ENCODE measurements at regions not wholly inside any gene's neighbourhood (a gene's known extent, or its start where the extent isn't known, plus 50 kb on each side); places are given as distances from the start of the nearest gene placed in this dataset.

DNA sequence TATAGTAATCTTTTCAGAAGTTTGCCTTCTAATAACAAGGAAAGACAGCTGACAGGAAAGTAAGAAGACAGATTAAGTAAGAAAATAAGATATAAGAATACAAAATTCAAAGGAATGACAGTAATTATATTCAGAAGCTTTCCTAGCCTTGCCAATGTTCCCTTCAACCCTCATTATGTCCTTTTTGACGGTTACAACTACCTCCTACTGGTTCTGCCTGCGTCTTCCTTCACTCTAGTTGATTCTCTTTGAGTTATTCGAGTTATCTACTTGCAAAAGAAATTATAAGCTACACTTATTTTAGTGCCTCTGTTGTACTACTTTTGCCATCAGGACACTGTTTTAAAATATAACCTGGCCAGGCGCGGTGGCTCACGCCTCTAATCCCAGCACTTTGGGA lies 218.9 kb upstream of the GYPC start:
- no peak overlapping the region for H3K4me3 ChIP-seq
- H3K36me3 ChIP-seq, result no peaks in the 10 kb centered on the region
- H3K27me3 ChIP-seq, result no peaks in the 10 kb centered on the region
- no peaks in the 10 kb centered on the region for H3K9me3 ChIP-seq
- no peak for DNase-seq

GRCh38 chr2:126444512-126444911 lies 211.4 kb upstream of the GYPC start:
- no peak overlapping the region for H3K4me3 ChIP-seq
- no peaks in the 10 kb centered on the region for H3K9me3 ChIP-seq
- H3K27me3 ChIP-seq, result no peaks in the 10 kb centered on the region

DNA sequence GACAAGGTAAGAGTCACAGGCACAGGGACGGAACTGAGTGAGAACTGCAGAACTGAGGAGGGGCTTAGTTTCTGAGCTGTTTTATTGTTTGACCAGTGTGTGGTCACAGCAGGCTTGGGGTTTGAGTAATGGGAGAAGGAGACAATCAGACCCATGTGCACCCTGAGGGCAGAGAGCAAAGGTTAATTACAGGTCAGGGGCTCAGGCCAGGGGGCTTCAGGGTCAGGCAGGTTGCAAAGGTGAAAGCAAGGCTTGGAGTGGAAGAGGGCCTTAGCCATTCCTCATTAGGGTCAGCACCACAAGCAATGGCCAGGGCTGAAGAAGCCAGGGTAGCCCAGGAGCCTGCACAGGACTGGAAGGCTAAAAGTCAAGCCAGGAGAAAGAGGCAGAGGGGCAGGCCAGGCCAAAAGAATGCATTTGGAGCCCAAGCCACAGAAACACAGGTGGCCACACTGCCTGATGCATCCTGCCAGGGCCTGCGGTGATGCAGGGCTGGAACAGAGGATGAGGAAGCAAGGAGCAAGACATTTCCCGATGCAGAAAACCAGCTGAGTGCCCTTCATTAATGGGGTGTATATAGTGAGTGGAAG lies 209.8 kb upstream of the GYPC start:
- DNase-seq, result no peak
- Histone ChIP-seq H3K36me3 (no peaks in the 10 kb centered on the region), H3K9me3 (no peaks in the 10 kb centered on the region), H3K4me3 (no peak overlapping the region), H3K27me3 (no peaks in the 10 kb centered on the region)

More at GRCh38 chr2:126444512-126444911, 211.4 kb upstream of the GYPC start:
- H3K36me3 ChIP-seq, result no peaks in the 10 kb centered on the region
- DNase-seq, result peak; percentile 26

DNA sequence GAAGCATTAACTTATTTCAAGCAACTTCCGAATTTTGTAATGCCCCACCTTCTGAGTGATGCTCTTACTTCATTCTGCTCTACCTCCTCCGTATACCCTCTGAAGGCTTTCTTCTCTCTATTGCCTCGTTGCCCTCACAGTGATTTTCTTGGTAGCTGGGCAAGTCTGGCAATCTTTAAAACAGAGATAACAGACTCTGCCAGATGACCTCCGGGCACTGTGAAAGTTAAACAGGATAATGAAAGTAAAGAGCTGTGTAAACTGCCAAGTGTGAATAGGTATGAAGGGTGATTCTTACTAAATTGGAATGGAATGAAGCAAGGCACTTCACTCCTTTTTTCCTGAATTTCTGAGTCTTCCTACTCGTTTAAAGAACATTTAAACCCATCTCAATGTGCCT lies 207.3 kb upstream of the GYPC start:
- DNase-seq, result no peak
- no peaks in the 10 kb centered on the region for H3K36me3 ChIP-seq

DNA sequence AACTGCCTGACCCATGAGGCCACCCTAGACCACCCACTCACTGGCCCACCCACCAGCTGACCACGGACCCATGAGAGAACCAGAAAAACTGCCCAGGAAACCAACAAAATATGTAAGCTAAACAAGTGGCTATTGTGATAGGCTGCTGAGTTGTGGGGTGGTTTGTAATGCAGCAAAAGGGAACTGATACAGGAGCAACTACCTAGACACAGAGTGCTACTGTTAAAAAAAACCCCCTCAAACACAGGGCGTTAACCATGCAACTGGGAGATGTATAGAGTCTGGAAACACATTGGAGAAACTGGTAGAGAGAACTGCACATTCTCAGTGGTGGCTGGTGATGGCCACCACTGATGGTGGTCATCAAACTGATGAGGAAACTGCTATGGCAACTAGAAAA lies 206.3 kb upstream of the GYPC start:
- Histone ChIP-seq H3K36me3 (no peaks in the 10 kb centered on the region), H3K4me3 (no peak overlapping the region), H3K27me3 (no peaks in the 10 kb centered on the region), H3K9me3 (no peaks in the 10 kb centered on the region)
- no peak for DNase-seq

More for the DNA sequence above, 207.3 kb upstream of the GYPC start:
- no peaks in the 10 kb centered on the region for H3K9me3 ChIP-seq
- H3K27me3 ChIP-seq, result no peaks in the 10 kb centered on the region
- H3K4me3 ChIP-seq, result 0 out of 2 replicates have a peak overlapping the region, but pooled peaks have one; percentile 13

GRCh38 chr2:126463892-126464674 lies 191.9 kb upstream of the GYPC start:
- Histone ChIP-seq H3K27me3 (no peaks in the 10 kb centered on the region), H3K36me3 (no peaks in the 10 kb centered on the region)
- peak; percentile 14 for DNase-seq

DNA sequence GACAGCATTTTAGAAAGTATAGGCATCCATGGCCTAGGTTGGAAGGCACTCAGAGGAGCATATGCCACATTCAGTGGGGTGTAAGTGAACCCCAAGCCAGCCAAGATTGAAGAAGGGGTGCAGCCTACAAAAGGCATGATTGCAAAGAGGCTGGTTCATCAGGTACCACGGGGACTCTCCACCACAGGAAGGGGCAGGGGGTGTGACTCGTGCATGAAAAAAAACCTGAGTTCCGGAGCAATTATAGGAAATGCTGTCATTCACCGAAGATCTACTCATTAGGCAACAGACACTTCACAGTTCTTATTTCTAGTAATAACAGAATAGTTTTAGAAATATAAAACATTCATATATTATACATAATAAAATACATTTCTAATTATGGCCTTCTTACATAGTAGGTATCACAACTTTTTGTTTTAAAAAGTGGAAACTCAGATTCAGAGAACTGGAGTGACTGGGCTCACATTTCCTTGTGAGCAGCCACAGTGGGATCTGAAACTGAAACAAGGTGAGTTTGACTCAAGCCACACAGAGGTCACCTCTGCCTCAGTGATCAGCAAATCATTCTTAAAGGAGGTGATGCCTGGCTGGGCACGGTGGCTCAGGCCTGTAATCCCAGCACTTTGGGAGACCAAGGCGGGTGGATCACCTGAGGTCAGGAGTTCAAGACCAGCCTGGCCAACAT lies 188.4 kb upstream of the GYPC start:
- H3K36me3 ChIP-seq, result no peaks in the 10 kb centered on the region
- no peaks in the 10 kb centered on the region for H3K9me3 ChIP-seq
- DNase-seq, result no peak
- no peaks in the 10 kb centered on the region for H3K27me3 ChIP-seq
- no peak overlapping the region for H3K4me3 ChIP-seq

More at GRCh38 chr2:126463892-126464674, 191.9 kb upstream of the GYPC start:
- no peak overlapping the region for H3K4me3 ChIP-seq
- H3K9me3 ChIP-seq, result no peaks in the 10 kb centered on the region

GRCh38 chr2:126475031-126475430 lies 180.9 kb upstream of the GYPC start:
- H3K36me3 ChIP-seq, result no peaks in the 10 kb centered on the region
- no peak overlapping the region for H3K4me3 ChIP-seq
- no peaks in the 10 kb centered on the region for H3K9me3 ChIP-seq
- no peaks in the 10 kb centered on the region for H3K27me3 ChIP-seq
- DNase-seq, result no peak

GRCh38 chr2:126476691-126477090 lies 179.3 kb upstream of the GYPC start:
- H3K27me3 ChIP-seq, result no peaks in the 10 kb centered on the region
- H3K36me3 ChIP-seq, result no peaks in the 10 kb centered on the region
- no peak for DNase-seq
- no peaks in the 10 kb centered on the region for H3K9me3 ChIP-seq
- no peak overlapping the region for H3K4me3 ChIP-seq

DNA sequence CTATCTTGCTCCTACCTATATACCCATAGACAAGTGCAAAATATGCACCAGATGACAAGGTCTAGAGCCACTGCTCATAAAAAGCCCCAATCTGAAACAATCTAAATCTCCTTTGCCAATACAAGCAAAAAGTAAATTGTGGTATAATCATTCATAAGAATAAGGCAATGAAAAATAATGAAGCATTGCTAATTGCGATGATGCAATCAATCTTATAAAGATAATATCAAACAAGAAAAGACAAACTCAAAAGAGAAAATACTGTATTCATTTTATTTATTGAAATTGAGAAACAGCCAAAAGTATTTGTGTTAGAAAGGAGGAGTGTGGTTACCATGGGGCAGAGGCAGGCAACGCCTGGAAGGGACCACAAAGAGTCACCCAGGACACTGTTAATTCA lies 175.9 kb upstream of the GYPC start:
- no peak for DNase-seq
- H3K27me3 ChIP-seq, result no peaks in the 10 kb centered on the region
- no peak overlapping the region for H3K4me3 ChIP-seq
- H3K36me3 ChIP-seq, result no peaks in the 10 kb centered on the region
- H3K9me3 ChIP-seq, result no peaks in the 10 kb centered on the region

DNA sequence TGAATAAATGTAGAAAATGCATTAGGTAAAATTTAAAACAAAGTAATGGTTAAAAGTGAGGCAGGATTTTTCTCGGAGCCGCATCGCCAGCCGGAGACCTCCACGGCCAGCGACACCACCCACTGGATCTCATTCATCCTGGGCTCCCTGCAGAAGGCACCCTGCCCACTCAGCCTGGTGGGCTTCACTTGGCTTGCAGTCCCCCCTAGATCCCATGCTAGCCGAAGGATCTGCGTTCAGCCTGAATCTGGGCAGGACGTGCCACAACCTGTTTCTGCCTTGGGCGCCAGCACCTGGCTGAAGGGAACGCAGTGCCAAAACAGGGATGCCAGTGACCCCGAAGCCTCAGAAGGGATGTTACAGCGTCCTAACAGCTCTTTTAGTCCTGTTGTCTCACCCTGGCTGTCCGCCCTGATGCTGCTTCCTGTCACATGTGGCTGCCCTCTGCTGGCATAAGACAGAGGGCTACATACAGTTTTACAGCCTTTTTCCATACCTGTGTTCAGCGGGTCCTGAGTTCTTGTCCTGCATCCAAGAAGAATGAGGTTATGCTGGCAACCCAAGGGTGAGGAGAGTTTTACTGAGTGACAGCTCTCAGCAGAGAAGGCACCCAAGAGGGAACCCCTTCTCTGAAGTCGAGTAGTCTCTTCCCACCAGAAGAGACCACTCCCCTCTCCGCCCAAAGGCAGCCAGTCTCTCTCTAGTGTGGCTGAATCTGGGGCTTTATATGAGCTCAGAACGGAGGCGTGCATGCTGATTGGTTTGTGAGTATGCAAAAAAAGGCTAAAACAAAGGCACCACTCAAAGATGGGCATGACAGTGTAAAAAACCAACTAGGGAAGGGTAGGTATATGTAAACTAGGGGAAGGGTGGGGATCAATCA lies 173.1 kb upstream of the GYPC start:
- Histone ChIP-seq H3K36me3 (no peaks in the 10 kb centered on the region), H3K4me3 (no peak overlapping the region), H3K27me3 (no peaks in the 10 kb centered on the region), H3K9me3 (no peaks in the 10 kb centered on the region)
- peak; percentile 21 for DNase-seq

GRCh38 chr2:126494593-126494992 lies 161.4 kb upstream of the GYPC start:
- Histone ChIP-seq H3K36me3 (no peaks in the 10 kb centered on the region), H3K27me3 (no peaks in the 10 kb centered on the region), H3K4me3 (no peak overlapping the region), H3K9me3 (0 out of 2 replicates have a peak, but pooled peaks cover 3% of the 10 kb centered on the region)
- DNase-seq, result no peak

- 0 out of 2 replicates have a peak, but pooled peaks cover 3% of the 10 kb centered on the region for H3K9me3 ChIP-seq
- no peaks in the 10 kb centered on the region for H3K27me3 ChIP-seq
- no peak for DNase-seq
- no peaks in the 10 kb centered on the region for H3K36me3 ChIP-seq
- no peak overlapping the region for H3K4me3 ChIP-seq
Observed at GRCh38 chr2:126495189-126495588, 160.8 kb upstream of the GYPC start.

DNA sequence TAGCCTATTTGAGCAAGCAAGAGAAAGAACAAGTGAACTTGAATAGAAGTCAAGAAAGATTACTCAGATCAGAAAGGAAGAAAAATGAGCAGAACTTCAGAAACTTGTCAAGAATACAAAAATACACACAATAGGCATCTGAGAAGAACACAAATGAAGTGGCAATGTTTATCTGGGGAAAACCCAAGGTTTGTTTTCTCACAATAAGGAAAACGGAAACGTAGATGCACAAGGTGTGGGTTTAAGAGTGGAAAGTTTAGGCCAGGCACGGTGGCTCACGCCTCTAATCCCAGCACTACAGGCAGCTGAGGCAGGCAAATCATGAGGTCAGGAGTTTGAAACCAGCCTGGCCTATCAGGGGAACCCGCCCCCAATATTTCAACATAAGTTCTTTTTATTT lies 159.5 kb upstream of the GYPC start:
- H3K4me3 ChIP-seq, result no peak overlapping the region
- no peak for DNase-seq
- 0 out of 2 replicates have a peak, but pooled peaks cover 3% of the 10 kb centered on the region for H3K9me3 ChIP-seq
- no peaks in the 10 kb centered on the region for H3K27me3 ChIP-seq
- H3K36me3 ChIP-seq, result no peaks in the 10 kb centered on the region

- H3K4me3 ChIP-seq, result no peak overlapping the region
- H3K36me3 ChIP-seq, result no peaks in the 10 kb centered on the region
- no peak for DNase-seq
- no peaks in the 10 kb centered on the region for H3K27me3 ChIP-seq
- H3K9me3 ChIP-seq, result no peaks in the 10 kb centered on the region
Observed at GRCh38 chr2:126503476-126503875, 152.5 kb upstream of the GYPC start.

DNA sequence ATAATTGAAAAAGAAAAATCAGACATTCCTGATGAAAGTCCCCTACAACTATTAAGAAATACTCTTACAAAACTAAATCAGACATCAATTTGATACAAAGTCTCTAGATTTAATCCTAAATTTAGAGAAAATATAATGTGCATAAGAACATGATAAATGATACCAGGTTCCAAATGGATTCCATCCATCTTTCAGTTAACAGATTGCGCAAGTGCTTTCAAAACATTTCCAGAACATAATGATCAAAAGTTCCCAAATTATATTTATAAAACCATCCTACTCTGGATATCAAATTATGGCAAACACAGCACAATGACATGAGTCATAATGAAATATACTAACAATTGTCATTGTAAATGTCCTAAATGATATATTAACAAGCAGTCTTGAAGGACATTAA lies 151.0 kb upstream of the GYPC start:
- DNase-seq, result no peak
- no peak overlapping the region for H3K4me3 ChIP-seq
- no peaks in the 10 kb centered on the region for H3K9me3 ChIP-seq
- H3K27me3 ChIP-seq, result no peaks in the 10 kb centered on the region
- H3K36me3 ChIP-seq, result no peaks in the 10 kb centered on the region

- no peaks in the 10 kb centered on the region for H3K36me3 ChIP-seq
- H3K9me3 ChIP-seq, result no peaks in the 10 kb centered on the region
- no peak for DNase-seq
- H3K4me3 ChIP-seq, result no peak overlapping the region
- no peaks in the 10 kb centered on the region for H3K27me3 ChIP-seq
Observed at GRCh38 chr2:126506786-126507185, 149.2 kb upstream of the GYPC start.

Data from MG63 (cell line).